ENCODE measurements at regions not wholly inside any gene's neighbourhood (a gene's known extent, or its start where the extent isn't known, plus 50 kb on each side); places are given as distances from the start of the nearest gene placed in this dataset.

DNA sequence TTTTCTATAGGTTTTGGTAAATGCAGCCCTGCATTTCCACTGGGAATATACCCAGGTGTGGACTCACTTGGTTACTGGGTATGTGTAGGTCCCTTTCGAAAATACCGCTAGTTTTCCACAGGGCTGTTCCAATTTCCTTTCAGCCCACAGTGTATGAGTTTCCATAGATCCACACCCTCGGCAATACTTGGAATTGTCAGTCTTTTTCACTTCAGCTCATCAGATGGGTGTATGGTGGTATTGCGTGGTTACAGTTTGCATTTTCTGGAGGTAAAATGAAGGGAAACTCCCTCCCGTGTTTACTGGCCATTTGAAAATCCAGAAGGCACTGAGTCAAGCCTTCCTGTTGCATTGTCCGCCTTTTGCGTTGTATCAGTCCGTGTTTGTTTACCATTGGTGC is 453.6 kb downstream of the CDH26 start:
- H3K27me3 ChIP-seq (ENCODE audit: low read depth) = no peaks in the 10 kb centered on the region
- DNase-seq (no peak), ATAC-seq (no peak)
- H3K27ac ChIP-seq = no peak overlapping the region
- H3K9me3 ChIP-seq = no peaks in the 10 kb centered on the region
- TF ChIP-seq, protein P1, sequence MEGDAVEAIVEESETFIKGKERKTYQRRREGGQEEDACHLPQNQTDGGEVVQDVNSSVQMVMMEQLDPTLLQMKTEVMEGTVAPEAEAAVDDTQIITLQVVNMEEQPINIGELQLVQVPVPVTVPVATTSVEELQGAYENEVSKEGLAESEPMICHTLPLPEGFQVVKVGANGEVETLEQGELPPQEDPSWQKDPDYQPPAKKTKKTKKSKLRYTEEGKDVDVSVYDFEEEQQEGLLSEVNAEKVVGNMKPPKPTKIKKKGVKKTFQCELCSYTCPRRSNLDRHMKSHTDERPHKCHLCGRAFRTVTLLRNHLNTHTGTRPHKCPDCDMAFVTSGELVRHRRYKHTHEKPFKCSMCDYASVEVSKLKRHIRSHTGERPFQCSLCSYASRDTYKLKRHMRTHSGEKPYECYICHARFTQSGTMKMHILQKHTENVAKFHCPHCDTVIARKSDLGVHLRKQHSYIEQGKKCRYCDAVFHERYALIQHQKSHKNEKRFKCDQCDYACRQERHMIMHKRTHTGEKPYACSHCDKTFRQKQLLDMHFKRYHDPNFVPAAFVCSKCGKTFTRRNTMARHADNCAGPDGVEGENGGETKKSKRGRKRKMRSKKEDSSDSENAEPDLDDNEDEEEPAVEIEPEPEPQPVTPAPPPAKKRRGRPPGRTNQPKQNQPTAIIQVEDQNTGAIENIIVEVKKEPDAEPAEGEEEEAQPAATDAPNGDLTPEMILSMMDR (IDR thresholded peaks at IDR 0.05) = no peak
- intact Hi-C loops (cut with DNase I) = no loop called here
- no peaks in the 10 kb centered on the region for H3K36me3 ChIP-seq
- H3K4me1 ChIP-seq = no peaks in the 10 kb centered on the region
- H3K4me3 ChIP-seq = no peak overlapping the region

DNA sequence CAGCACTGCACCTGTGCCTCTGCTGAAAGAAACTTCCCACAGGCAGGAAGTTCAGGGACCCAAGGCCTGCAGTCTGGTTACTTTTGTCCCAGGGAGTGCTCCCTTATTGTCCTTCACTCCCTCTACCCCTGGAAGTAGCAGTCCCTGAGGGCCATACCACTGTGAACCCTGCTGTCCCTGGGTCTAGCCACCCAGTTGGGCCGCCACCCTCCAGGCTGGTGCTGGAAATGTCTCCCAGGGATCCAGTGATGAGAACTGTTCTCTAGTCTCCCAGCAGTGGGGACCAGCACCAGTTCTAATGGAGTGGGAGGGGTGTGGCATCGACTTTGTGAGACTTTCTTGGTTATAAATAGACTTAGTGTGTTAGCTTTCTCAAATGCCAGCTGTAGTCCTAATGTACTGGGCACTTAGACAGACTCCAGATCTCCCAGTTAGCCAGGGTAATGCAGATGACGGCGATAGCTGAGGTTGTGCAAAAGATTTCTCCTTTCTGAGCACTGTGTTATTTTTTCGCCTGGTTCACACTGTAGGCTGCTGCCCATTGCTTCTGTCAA is 462.5 kb downstream of the CDH26 start:
- Histone ChIP-seq H3K27me3 (ENCODE audit: low read depth) (no peaks in the 10 kb centered on the region), H3K27ac (no peak overlapping the region), H3K4me3 (no peak overlapping the region), H3K4me1 (no peaks in the 10 kb centered on the region), H3K9me3 (no peaks in the 10 kb centered on the region), H3K36me3 (no peaks in the 10 kb centered on the region)
- ATAC-seq = no peak
- TF ChIP-seq, protein P1 (IDR thresholded peaks at IDR 0.05) = no peak
- DNase-seq = no peak
- intact Hi-C loops (cut with DNase I) = no loop called here

DNA sequence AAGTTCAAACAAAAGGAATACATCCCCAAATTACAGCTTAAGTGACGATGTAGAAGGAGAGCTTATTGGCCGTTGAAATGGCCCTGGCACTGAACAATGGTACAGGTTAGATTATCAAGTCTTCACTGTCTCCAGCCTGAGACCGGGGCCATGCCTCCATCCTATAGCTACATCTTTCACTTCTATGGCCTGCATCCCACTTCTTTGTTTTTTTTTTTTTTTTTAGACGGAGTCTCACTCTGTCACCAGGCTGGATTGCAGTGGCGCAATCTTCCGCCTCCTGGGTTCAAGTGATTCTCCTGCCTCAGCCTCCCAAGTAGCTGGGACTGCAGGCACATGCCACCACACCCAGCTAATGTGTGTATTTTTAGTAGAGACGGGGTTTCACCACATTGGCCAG is 464.6 kb downstream of the CDH26 start:
- H3K36me3 ChIP-seq = no peaks in the 10 kb centered on the region
- TF ChIP-seq, protein P1 (IDR thresholded peaks at IDR 0.05) = no peak
- no peak for ATAC-seq
- no peaks in the 10 kb centered on the region for H3K4me1 ChIP-seq
- no peak overlapping the region for H3K27ac ChIP-seq
- DNase-seq = no peak
- H3K27me3 ChIP-seq (ENCODE audit: low read depth) = no peaks in the 10 kb centered on the region
- no peaks in the 10 kb centered on the region for H3K9me3 ChIP-seq
- intact Hi-C loops (cut with DNase I) = no loop called here
- no peak overlapping the region for H3K4me3 ChIP-seq

DNA sequence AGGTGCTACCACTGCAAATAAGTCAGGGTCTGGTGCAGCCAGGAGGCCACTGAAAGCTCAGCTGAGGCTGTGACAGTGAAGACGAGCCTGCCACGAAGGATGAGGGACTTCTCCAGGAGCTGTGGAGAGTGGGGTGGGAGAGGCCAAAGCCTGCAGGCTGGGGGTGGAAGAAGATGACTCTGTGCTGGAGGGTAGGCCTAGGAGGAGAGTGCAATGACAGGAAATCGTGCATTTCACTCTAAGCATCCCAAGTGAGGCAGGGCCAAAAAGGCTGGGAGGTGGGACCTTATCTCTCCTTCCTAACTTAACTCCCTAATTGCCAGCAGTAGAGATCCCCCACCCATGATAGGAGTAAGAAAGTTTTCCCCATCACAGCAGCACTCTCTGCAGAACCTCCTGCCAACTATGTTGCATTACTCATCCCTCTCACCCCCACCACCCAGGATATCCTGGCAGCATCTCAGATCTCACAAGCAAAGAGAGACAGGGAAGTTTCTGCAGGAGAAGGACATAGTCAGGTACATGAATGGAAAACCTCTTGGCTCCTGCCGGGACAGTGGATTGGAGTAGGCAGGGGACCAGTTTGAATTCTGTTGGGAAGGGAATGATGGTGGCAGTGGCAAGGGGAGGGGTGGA is 466.2 kb downstream of the CDH26 start:
- DNase-seq = no peak
- TF ChIP-seq, protein P1 (IDR thresholded peaks at IDR 0.05) = no peak
- intact Hi-C loops (cut with DNase I) = no loop called here
- no peak for ATAC-seq
- Histone ChIP-seq H3K27ac (no peak overlapping the region), H3K36me3 (no peaks in the 10 kb centered on the region), H3K27me3 (ENCODE audit: low read depth) (no peaks in the 10 kb centered on the region), H3K4me1 (no peaks in the 10 kb centered on the region), H3K4me3 (no peak overlapping the region), H3K9me3 (no peaks in the 10 kb centered on the region)

DNA sequence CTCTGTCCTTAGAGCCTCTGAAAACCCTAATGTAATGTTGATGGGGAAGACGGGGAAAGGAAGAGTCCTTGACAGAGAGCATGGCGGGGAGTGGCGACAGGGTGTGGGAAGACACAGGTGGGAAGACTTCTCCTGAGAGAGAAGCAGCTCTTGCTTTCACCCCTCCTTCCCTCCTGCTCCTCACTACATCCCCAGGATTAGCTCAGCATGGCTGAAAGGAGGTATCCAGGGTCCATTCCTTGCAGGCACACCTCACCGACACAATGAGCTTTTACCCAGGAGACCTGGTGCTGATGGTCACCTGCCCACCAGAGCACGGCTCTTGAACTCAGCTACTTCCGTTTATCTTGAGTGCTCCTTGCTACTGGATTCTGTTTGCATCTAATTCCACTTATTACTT is 469.3 kb downstream of the CDH26 start:
- intact Hi-C loops (cut with DNase I) = no loop called here
- Histone ChIP-seq H3K4me1 (no peaks in the 10 kb centered on the region), H3K4me3 (no peak overlapping the region), H3K27ac (no peak overlapping the region), H3K27me3 (ENCODE audit: low read depth) (no peaks in the 10 kb centered on the region), H3K36me3 (no peaks in the 10 kb centered on the region), H3K9me3 (no peaks in the 10 kb centered on the region)
- no peak for DNase-seq
- TF ChIP-seq, protein P1 (IDR thresholded peaks at IDR 0.05) = no peak
- ATAC-seq = no peak
